Vagina (tissue), 2 donors: ENCODE measurements at regions not wholly inside any gene's neighbourhood (a gene's known extent, or its start where the extent isn't known, plus 50 kb on each side); places are given as distances from the start of the nearest gene placed in this dataset.
"Not testable (repeated sequence)": the region's sequence is repeated elsewhere in the genome, so short reads cannot be mapped to it uniquely, and the experiment has no call there.

Experiments
- DNase-seq, 2 donors: peaks; one replicate each; pipeline ENCODE4 v3.0.0-alpha.2; 2017; ENCODE audit errors: extremely low spot score in 2 of 2
- H3K27ac ChIP-seq: fragments of 200-600 bp; sonication (generic); one replicate; pipeline ENCODE4 v1.5.1; 2019
- H3K27me3 ChIP-seq: fragments of 200-600 bp; sonication (generic); one replicate; pipeline ENCODE4 v1.5.1; 2019
- H3K36me3 ChIP-seq, 2 donors: fragments of 200-600 bp; sonication (generic); one replicate each; pipeline ENCODE4 v1.5.1; 2017 to 2019
- H3K4me1 ChIP-seq: fragments of 200-600 bp; sonication (generic); one replicate; pipeline ENCODE4 v1.5.1; 2019
- H3K4me3 ChIP-seq, 2 donors: fragments of 200-600 bp; sonication (generic); 1 replicate in 1 of 2; 2 replicates in 1 of 2; pipeline ENCODE4 v1.5.1; 2016 to 2019
- H3K9me3 ChIP-seq: fragments of 200-600 bp; sonication (generic); one replicate; pipeline ENCODE4 v1.5.1; 2019
- CTCF ChIP-seq, 3 experiments: fragments of 450-650 bp in 2 of 3; fragments of 200-600 bp in 1 of 3; sonication (generic) in 1 of 3; IDR thresholded peaks; one replicate each; pipeline ENCODE4 v1.5.1; 2017 to 2019; ENCODE audit warnings: antibody characterized with exemption in 3 of 3, mild to moderate bottlenecking in 2 of 3, moderate library complexity in 2 of 3
- POLR2A ChIP-seq, 2 donors: fragments of 450-650 bp; IDR thresholded peaks; one replicate each; pipeline ENCODE4 v1.6.1; 2017; ENCODE audit warnings: antibody characterized with exemption in 2 of 2, mild to moderate bottlenecking in 2 of 2, moderate library complexity in 2 of 2
- POLR2AphosphoS5 ChIP-seq, 2 donors: sonication (generic); formaldehyde crosslinking; IDR thresholded peaks; one replicate each; pipeline ENCODE4 v1.9.0; 2017; ENCODE audit warnings: antibody characterized with exemption in 2 of 2, mild to moderate bottlenecking in 2 of 2, low read depth in 1 of 2; ENCODE audit not compliant: insufficient read depth in 1 of 2
- intact Hi-C: fragments of 100-400 bp; cut with DNase I; formaldehyde crosslinking; loops from one replicate; pipeline ENCODE4 v1.15.1; 2023

GRCh38 chr4:38302910-38303309 is 342.7 kb downstream of the PTTG2 start:
- Histone ChIP-seq H3K27ac (no peak overlapping the region), H3K36me3 (no peaks in the 10 kb centered on the region), H3K4me1 (no peaks in the 10 kb centered on the region), H3K9me3 (peaks cover 17% of the 10 kb centered on the region), H3K4me3 (no peak overlapping the region), H3K27me3 (no peaks in the 10 kb centered on the region)
- intact Hi-C loops: no loop called here
- DNase-seq: no peak
- TF ChIP-seq POLR2AphosphoS5 (IDR thresholded peaks at IDR 0.05; ENCODE audit: insufficient read depth in 1 of 2, low read depth in 1 of 2) (no peak), CTCF (IDR thresholded peaks at IDR 0.05) (no peak), POLR2A (IDR thresholded peaks at IDR 0.05) (no peak)

- intact Hi-C loops, H3K36me3 ChIP-seq, DNase-seq: not testable (repeated sequence)
Observed at GRCh38 chr4:38304460-38304859, 344.3 kb downstream of the PTTG2 start.

GRCh38 chr4:38306482-38307071 is 346.4 kb downstream of the PTTG2 start:
- intact Hi-C loops: no loop called here
- H3K27me3 ChIP-seq: no peaks in the 10 kb centered on the region
- DNase-seq: no peak
- TF ChIP-seq POLR2AphosphoS5 (IDR thresholded peaks at IDR 0.05; ENCODE audit: insufficient read depth in 1 of 2, low read depth in 1 of 2) (no peak), POLR2A (IDR thresholded peaks at IDR 0.05) (no peak), CTCF (IDR thresholded peaks at IDR 0.05) (no peak)
- no peaks in the 10 kb centered on the region for H3K4me1 ChIP-seq
- no peaks in the 10 kb centered on the region for H3K9me3 ChIP-seq
- no peaks in the 10 kb centered on the region for H3K36me3 ChIP-seq
- H3K4me3 ChIP-seq: no peak overlapping the region
- no peak overlapping the region for H3K27ac ChIP-seq

More at GRCh38 chr4:38304460-38304859, 344.3 kb downstream of the PTTG2 start:
- not testable (repeated sequence) for H3K4me1 ChIP-seq, H3K27ac ChIP-seq, H3K27me3 ChIP-seq, H3K9me3 ChIP-seq, H3K4me3 ChIP-seq

- no peak for TF ChIP-seq CTCF (IDR thresholded peaks at IDR 0.05)
- TF ChIP-seq POLR2A (IDR thresholded peaks at IDR 0.05): no peak
- no peak for TF ChIP-seq POLR2AphosphoS5 (IDR thresholded peaks at IDR 0.05; ENCODE audit: insufficient read depth in 1 of 2, low read depth in 1 of 2)
- Histone ChIP-seq H3K27me3 (no peaks in the 10 kb centered on the region), H3K27ac (no peak overlapping the region), H3K4me1 (peaks cover 3% of the 10 kb centered on the region), H3K4me3 (no peak overlapping the region), H3K9me3 (no peaks in the 10 kb centered on the region), H3K36me3 (no peaks in the 10 kb centered on the region)
- DNase-seq: no peak
- intact Hi-C loops: no loop called here
Observed at GRCh38 chr4:38308728-38309311, 348.6 kb downstream of the PTTG2 start.

GRCh38 chr4:38309471-38309870 is 349.3 kb downstream of the PTTG2 start:
- no peaks in the 10 kb centered on the region for H3K27me3 ChIP-seq
- DNase-seq: no peak
- peaks cover 9% of the 10 kb centered on the region for H3K4me1 ChIP-seq
- no peak overlapping the region for H3K4me3 ChIP-seq
- no peak overlapping the region for H3K27ac ChIP-seq
- H3K9me3 ChIP-seq: no peaks in the 10 kb centered on the region
- H3K36me3 ChIP-seq: no peaks in the 10 kb centered on the region
- TF ChIP-seq POLR2A (IDR thresholded peaks at IDR 0.05): no peak
- TF ChIP-seq POLR2AphosphoS5 (IDR thresholded peaks at IDR 0.05; ENCODE audit: insufficient read depth in 1 of 2, low read depth in 1 of 2): no peak
- TF ChIP-seq CTCF (IDR thresholded peaks at IDR 0.05): no peak
- intact Hi-C loops: no loop called here
